ENCODE measurements at regions not wholly inside any gene's neighbourhood (a gene's known extent, or its start where the extent isn't known, plus 50 kb on each side); places are given as distances from the start of the nearest gene placed in this dataset.

GRCh38 chr14:87667659-87668058 lies 325.3 kb downstream of the GALC start:
- ATAC-seq (ENCODE audit: low read depth) = no peak
- Histone ChIP-seq H4K8ac (ENCODE audit: low read depth in 2 of 2, low read length in 2 of 2) (no peak overlapping the region), H2AK5ac (ENCODE audit: low read depth, low read length) (no peak overlapping the region), H3K56ac (ENCODE audit: extremely low read depth, insufficient read depth, low read length) (no peak overlapping the region), H3K36me3 (ENCODE audit: control insufficient read depth, insufficient read depth, low read length) (no peaks in the 10 kb centered on the region), H3K9me1 (ENCODE audit: insufficient read depth, low read length) (no peaks in the 10 kb centered on the region), H4K20me1 (ENCODE audit: insufficient read depth, low read length) (no peaks in the 10 kb centered on the region), H3K18ac (ENCODE audit: low read depth, low read length) (no peak overlapping the region), H2BK120ac (ENCODE audit: low read depth, low read length) (no peak overlapping the region), H2AFZ (replicated peaks; ENCODE audit: low read length, poor library complexity) (no peak overlapping the region), H2BK20ac (ENCODE audit: low read depth, low read length) (no peak overlapping the region), H4K91ac (ENCODE audit: insufficient read depth, low read depth, low read length) (no peak overlapping the region), H3K27me3 (ENCODE audit: control insufficient read depth, insufficient read depth, low read length) (no peaks in the 10 kb centered on the region), H2BK5ac (ENCODE audit: low read depth, low read length, poor library complexity, severe bottlenecking) (no peak overlapping the region), H3K79me1 (ENCODE audit: low read depth in 1 of 2, low read length in 2 of 2) (no peaks in the 10 kb centered on the region), H2AK9ac (replicated peaks; ENCODE audit: low read depth, low read length, poor library complexity) (no peak overlapping the region), H3K23ac (ENCODE audit: low read depth, low read length) (no peak overlapping the region), H3K14ac (replicated peaks; ENCODE audit: low read depth, low read length) (no peak overlapping the region), H2BK15ac (ENCODE audit: low read depth, low read length) (no peak overlapping the region), H3K9ac (ENCODE audit: low read depth, low read length) (no peak overlapping the region), H3K27ac (ENCODE audit: insufficient read depth, low read length) (no peak overlapping the region), H3K4me1 (ENCODE audit: control insufficient read depth, insufficient read depth, low read length) (no peaks in the 10 kb centered on the region), H3K4me3 (ENCODE audit: insufficient read depth, low read depth, low read length) (no peak overlapping the region), H3K9me3 (ENCODE audit: control insufficient read depth, insufficient read depth, low read length) (peaks cover 8% of the 10 kb centered on the region), H3K4me2 (ENCODE audit: low read depth, low read length) (no peak overlapping the region), H4K5ac (ENCODE audit: low read depth, low read length) (no peak overlapping the region), H3K4ac (ENCODE audit: low read depth, low read length) (no peak overlapping the region)
- intact Hi-C loops (cut with micrococcal nuclease) = no loop called here
- ChIA-PET POLR2A (ENCODE audit: unreplicated experiment) (no interaction called here), CTCF (no interaction called here)
- no peak for DNase-seq
- no CpG with 5 or more reads among the region's 4 CpGs for WGBS, 2 experiments (ENCODE audit: extremely low coverage in 2 of 2, insufficient read length in 1 of 2)
- TF ChIP-seq CEBPB (IDR thresholded peaks at IDR 0.05; ENCODE audit: low read depth, low read length) (no peak), MAZ (IDR thresholded peaks at IDR 0.05; ENCODE audit: borderline replicate concordance, low read depth, low read length) (no peak), RFX5 (IDR thresholded peaks at IDR 0.05; ENCODE audit: low read depth, low read length) (no peak), CHD1 (IDR thresholded peaks at IDR 0.05; ENCODE audit: low read depth, low read length) (no peak)
- in situ Hi-C loops (cut with MboI; ENCODE audit: low sequenced_read_pairs) = no loop called here
- dilution Hi-C loops (cut with HindIII; ENCODE audit: low sequenced_read_pairs, unreplicated experiment) = no loop called here
- no TSS peak for BruUV-seq (replicated peaks)

Data from IMR-90 (cell line).